H1 (cell line): ENCODE measurements at regions not wholly inside any gene's neighbourhood (a gene's known extent, or its start where the extent isn't known, plus 50 kb on each side); places are given as distances from the start of the nearest gene placed in this dataset.

ENCODE experiments used
- CTCF ChIA-PET: fragments of 300-600 bp; sonication (Branson Sonifier 250); formaldehyde crosslinking; loops from one replicate; lab custom pipeline; 2021; ENCODE audit not compliant: partially characterized antibody; lab: Charles Lee
- POLR2A ChIA-PET: fragments of 300-600 bp; sonication (Branson Sonifier 250); formaldehyde crosslinking; loops from one replicate; lab custom pipeline; 2021; ENCODE audit warnings: inconsistent platforms; ENCODE audit not compliant: partially characterized antibody; lab: Charles Lee
- DNase-seq, 2 experiments: peaks; one replicate each; pipeline versions ENCODE4 v3.0.0 to v3.0.0-alpha.2; 2010 to 2022; ENCODE audit warnings: low spot score in 2 of 2, low read depth in 1 of 2, mixed read lengths in 1 of 2
- FAIRE-seq: peaks from 2 replicates; lab custom pipeline; 2011; peaks lifted over from hg19 to GRCh38; lab: Jason Lieb, UNC
- H2AFZ ChIP-seq: 2 replicates; pipeline ENCODE4 v1.8.1; 2012; ENCODE audit warnings: low read length, inconsistent platforms
- H2AK5ac ChIP-seq: 2 replicates; pipeline ENCODE4 v1.6.1; 2013; ENCODE audit warnings: low read depth, low read length
- H2BK120ac ChIP-seq: replicated peaks from 2 replicates; pipeline ENCODE3; 2013; ENCODE audit warnings: low read depth, low read length, inconsistent platforms
- H2BK12ac ChIP-seq: 2 replicates; pipeline ENCODE4 v1.6.1; 2013; ENCODE audit warnings: low read depth, low read length
- H2BK15ac ChIP-seq: 2 replicates; pipeline ENCODE4 v1.6.1; 2013; ENCODE audit warnings: low read length
- H2BK20ac ChIP-seq: 2 replicates; pipeline ENCODE4 v1.6.1; 2013; ENCODE audit warnings: low read length
- H2BK5ac ChIP-seq: 2 replicates; pipeline ENCODE4 v1.6.1; 2013; ENCODE audit warnings: low read depth, low read length
- H3K14ac ChIP-seq: 2 replicates; pipeline ENCODE4 v1.6.1; 2013; ENCODE audit warnings: inconsistent platforms; ENCODE audit not compliant: insufficient read length
- H3K18ac ChIP-seq: 2 replicates; pipeline ENCODE4 v1.6.1; 2013; ENCODE audit warnings: low read length; ENCODE audit errors: extremely low read depth
- H3K23ac ChIP-seq: 2 replicates; pipeline ENCODE4 v1.6.1; 2013; ENCODE audit warnings: inconsistent platforms; ENCODE audit not compliant: insufficient read length
- H3K23me2 ChIP-seq: 2 replicates; pipeline ENCODE4 v1.6.1; 2013; ENCODE audit warnings: low read depth, low read length
- H3K27ac ChIP-seq: 2 replicates; pipeline ENCODE4 v1.6.1; 2011; ENCODE audit warnings: low read depth, low read length, inconsistent platforms
- H3K27me3 ChIP-seq, 4 experiments: replicated peaks in 1 of 4; 1 replicate in 1 of 4; 2 replicates in 3 of 4; pipeline versions ENCODE4 v1.6.1 to v1.8.1; 2011 to 2013; ENCODE audit warnings: low read length in 3 of 4, mild to moderate bottlenecking in 3 of 4, inconsistent platforms in 2 of 4, mixed read lengths in 2 of 4, moderate library complexity in 1 of 4; ENCODE audit not compliant: control insufficient read depth in 3 of 4, insufficient read depth in 3 of 4; ENCODE audit errors: extremely low read depth in 1 of 4
- H3K36me3 ChIP-seq, 4 experiments: 2 replicates each; pipeline versions ENCODE4 v1.6.1 to v1.8.1; 2011 to 2013; ENCODE audit warnings: mild to moderate bottlenecking in 4 of 4, low read length in 3 of 4, moderate library complexity in 2 of 4, control low read depth in 1 of 4, inconsistent platforms in 1 of 4; ENCODE audit not compliant: insufficient read depth in 4 of 4, control insufficient read depth in 2 of 4
- H3K4ac ChIP-seq: replicated peaks from 2 replicates; pipeline ENCODE3; 2013; ENCODE audit warnings: low read length, low read depth, mixed read lengths, inconsistent platforms; ENCODE audit not compliant: insufficient read length
- H3K4me1 ChIP-seq, 4 experiments: replicated peaks in 1 of 4; 1 replicate in 1 of 4; 2 replicates in 3 of 4; pipeline versions ENCODE4 v1.6.1 to v1.8.1; 2011 to 2013; ENCODE audit warnings: low read length in 3 of 4, inconsistent platforms in 2 of 4, mixed read lengths in 1 of 4; ENCODE audit not compliant: insufficient read depth in 4 of 4, control insufficient read depth in 3 of 4
- H3K4me2 ChIP-seq, 2 experiments: 2 replicates each; pipeline versions ENCODE4 v1.6.1 to v1.8.1; 2011 to 2013; ENCODE audit warnings: low read depth in 2 of 2, low read length in 2 of 2, control low read depth in 1 of 2, inconsistent platforms in 1 of 2, mild to moderate bottlenecking in 1 of 2; ENCODE audit not compliant: insufficient read depth in 1 of 2
- H3K4me3 ChIP-seq, 4 experiments: fragments of 200-600, 300-600 bp in 1 of 4; sonication (generic), shearing (Covaris generic), sonication (Bioruptor Twin) in 1 of 4; 2 replicates each; pipeline versions ENCODE4 v1.5.1 to v1.8.1; 2011 to 2016; ENCODE audit warnings: low read length in 4 of 4, low read depth in 3 of 4, control low read depth in 2 of 4, inconsistent platforms in 2 of 4, mild to moderate bottlenecking in 2 of 4, mixed read lengths in 1 of 4, moderate library complexity in 1 of 4; ENCODE audit not compliant: insufficient read depth in 2 of 4; ENCODE audit errors: extremely low read depth in 1 of 4
- H3K56ac ChIP-seq: replicated peaks from 2 replicates; pipeline ENCODE3; 2013; ENCODE audit warnings: low read depth, mild to moderate bottlenecking, mixed read lengths, low read length, inconsistent platforms; ENCODE audit not compliant: insufficient read length
- H3K79me1 ChIP-seq: 2 replicates; pipeline ENCODE4 v1.6.1; 2013; ENCODE audit warnings: low read depth, low read length, control low read depth
- H3K79me2 ChIP-seq, 2 experiments: 2 replicates each; pipeline versions ENCODE4 v1.6.1 to v1.8.1; 2012 to 2013; ENCODE audit warnings: low read length in 2 of 2, mild to moderate bottlenecking in 2 of 2, inconsistent platforms in 1 of 2; ENCODE audit not compliant: insufficient read depth in 2 of 2, control insufficient read depth in 1 of 2
- H3K9ac ChIP-seq, 4 experiments: replicated peaks in 1 of 4; 1 replicate in 1 of 4; 2 replicates in 3 of 4; pipeline versions ENCODE4 v1.6.1 to v1.8.1; 2011 to 2013; ENCODE audit warnings: low read depth in 3 of 4, low read length in 3 of 4, control low read depth in 2 of 4, mild to moderate bottlenecking in 2 of 4, moderate library complexity in 2 of 4, inconsistent platforms in 1 of 4; ENCODE audit errors: extremely low read depth in 1 of 4
- H3K9me3 ChIP-seq, 2 experiments: 2 replicates each; pipeline versions ENCODE4 v1.6.1 to v1.8.1; 2012 to 2013; ENCODE audit warnings: mild to moderate bottlenecking in 2 of 2, moderate library complexity in 2 of 2, control low read depth in 1 of 2, inconsistent platforms in 1 of 2, low read depth in 1 of 2, low read length in 1 of 2, mixed read lengths in 1 of 2; ENCODE audit not compliant: insufficient read depth in 2 of 2
- H4K20me1 ChIP-seq, 2 experiments: replicated peaks in 1 of 2; 2 replicates each; pipeline versions ENCODE3 to v1.8.1; 2011 to 2013; ENCODE audit warnings: inconsistent platforms in 2 of 2, low read length in 2 of 2, mild to moderate bottlenecking in 1 of 2; ENCODE audit not compliant: insufficient read depth in 2 of 2, control insufficient read depth in 1 of 2
- H4K5ac ChIP-seq: 2 replicates; pipeline ENCODE4 v1.6.1; 2013; ENCODE audit warnings: low read length, low read depth, mixed read lengths, inconsistent platforms; ENCODE audit not compliant: insufficient read length
- H4K8ac ChIP-seq: 2 replicates; pipeline ENCODE4 v1.8.0; 2013; ENCODE audit warnings: mild to moderate bottlenecking, moderate library complexity, low read length, inconsistent platforms; ENCODE audit not compliant: insufficient read depth; ENCODE audit errors: extremely low read depth
- H4K91ac ChIP-seq: replicated peaks from 2 replicates; pipeline ENCODE3; 2013; ENCODE audit warnings: low read length, mixed read lengths, inconsistent platforms; ENCODE audit not compliant: insufficient read length
- BRCA1 ChIP-seq: IDR thresholded peaks from 2 replicates; pipeline ENCODE4 v1.6.1; 2012; ENCODE audit warnings: low read depth, low read length, improper control_type of control experiment
- JUN ChIP-seq: IDR thresholded peaks from 2 replicates; pipeline ENCODE4 v1.6.1; 2011; ENCODE audit warnings: low read depth, mild to moderate bottlenecking, improper control_type of control experiment, low read length
- KDM5A ChIP-seq: fragments of 200-600 bp; IDR thresholded peaks from 2 replicates; pipeline ENCODE4 v1.7.1; 2012; ENCODE audit warnings: mild to moderate bottlenecking, low read length, inconsistent platforms, mixed read lengths
- POLR2AphosphoS5 ChIP-seq: IDR thresholded peaks from 2 replicates; pipeline ENCODE4 v1.6.1; 2011; ENCODE audit warnings: low read depth, low read length
- SP1 ChIP-seq: IDR thresholded peaks from 2 replicates; pipeline ENCODE4 v1.6.1; 2011; ENCODE audit warnings: low read depth, low read length
- TEAD4 ChIP-seq: IDR thresholded peaks from 2 replicates; pipeline ENCODE4 v1.6.1; 2012; ENCODE audit warnings: low read depth, low read length, inconsistent platforms, mixed read lengths
- WGBS, 2 experiments: shearing (Covaris generic) in 1 of 2; methylation state at CpG; one replicate each; pipeline versions ENCODE4 v1.1.6 to v1.1.7; 2013 to 2015; ENCODE audit warnings: low lambda C conversion rate in 2 of 2, mixed read lengths in 2 of 2, inconsistent platforms in 1 of 2, low coverage in 1 of 2, missing lambda C conversion rate in 1 of 2; ENCODE audit not compliant: insufficient replicate concordance in 2 of 2, insufficient coverage in 1 of 2, insufficient read length in 1 of 2; ENCODE audit errors: extremely low coverage in 1 of 2, missing lambda C conversion rate in 1 of 2; 5-methylcytosine and 5-hydroxymethylcytosine counted together

GRCh38 chr2:51219468-51219867 lies 187.5 kb upstream of the NRXN1 start:
- Histone ChIP-seq H3K23me2 (no peaks in the 10 kb centered on the region), H2BK20ac (no peak overlapping the region), H3K79me2 (no peaks in the 10 kb centered on the region), H3K4me3 (no peak overlapping the region), H3K27ac (no peak overlapping the region), H3K14ac (no peak overlapping the region), H3K23ac (no peak overlapping the region), H4K5ac (no peak overlapping the region), H2BK12ac (no peak overlapping the region), H4K91ac (no peak overlapping the region), H4K8ac (no peak overlapping the region), H3K4me1 (peaks cover 0 to 2% (median 0%) of the 10 kb centered on the region in 4 experiments; a peak in 1 of 7 replicates), H4K20me1 (no peaks in the 10 kb centered on the region), H2AFZ (no peak overlapping the region), H3K18ac (no peak overlapping the region), H3K79me1 (no peaks in the 10 kb centered on the region), H2BK15ac (no peak overlapping the region), H3K4ac (no peak overlapping the region), H2BK120ac (no peak overlapping the region), H3K36me3 (no peaks in the 10 kb centered on the region), H3K56ac (no peak overlapping the region), H3K9ac (no peak overlapping the region), H2BK5ac (no peak overlapping the region), H3K4me2 (no peak overlapping the region), H3K9me3 (no peaks in the 10 kb centered on the region), H3K27me3 (no peaks in the 10 kb centered on the region), H2AK5ac (no peak overlapping the region)
- CTCF ChIA-PET = no interaction called here
- TF ChIP-seq TEAD4 (0 out of 2 replicates have a peak, but pooled peaks have one; percentile 35), KDM5A (no peak), POLR2AphosphoS5 (no peak), SP1 (no peak), JUN (no peak), BRCA1 (no peak)
- POLR2A ChIA-PET = no interaction called here
- 67% methylated on average over 4 of the region's 4 CpGs; no CpG with 5 or more reads in 1 of the 2 experiments for WGBS, 2 experiments
- DNase-seq = no peak
- FAIRE-seq = no peak
